NK-92 treated with Interleukin-12 subunit alpha and Interleukin-12 subunit beta, amount 100 ng/mL, for 24 hours (cell line): ENCODE measurements at regions not wholly inside any gene's neighbourhood (a gene's known extent, or its start where the extent isn't known, plus 50 kb on each side); places are given as distances from the start of the nearest gene placed in this dataset.
"Not testable (repeated sequence)": the region's sequence is repeated elsewhere in the genome, so short reads cannot be mapped to it uniquely, and the experiment has no call there.

Experiments
- DNase-seq: peaks from one replicate; lab custom pipeline; 2025; lab: John Stamatoyannopoulos, UW

DNA sequence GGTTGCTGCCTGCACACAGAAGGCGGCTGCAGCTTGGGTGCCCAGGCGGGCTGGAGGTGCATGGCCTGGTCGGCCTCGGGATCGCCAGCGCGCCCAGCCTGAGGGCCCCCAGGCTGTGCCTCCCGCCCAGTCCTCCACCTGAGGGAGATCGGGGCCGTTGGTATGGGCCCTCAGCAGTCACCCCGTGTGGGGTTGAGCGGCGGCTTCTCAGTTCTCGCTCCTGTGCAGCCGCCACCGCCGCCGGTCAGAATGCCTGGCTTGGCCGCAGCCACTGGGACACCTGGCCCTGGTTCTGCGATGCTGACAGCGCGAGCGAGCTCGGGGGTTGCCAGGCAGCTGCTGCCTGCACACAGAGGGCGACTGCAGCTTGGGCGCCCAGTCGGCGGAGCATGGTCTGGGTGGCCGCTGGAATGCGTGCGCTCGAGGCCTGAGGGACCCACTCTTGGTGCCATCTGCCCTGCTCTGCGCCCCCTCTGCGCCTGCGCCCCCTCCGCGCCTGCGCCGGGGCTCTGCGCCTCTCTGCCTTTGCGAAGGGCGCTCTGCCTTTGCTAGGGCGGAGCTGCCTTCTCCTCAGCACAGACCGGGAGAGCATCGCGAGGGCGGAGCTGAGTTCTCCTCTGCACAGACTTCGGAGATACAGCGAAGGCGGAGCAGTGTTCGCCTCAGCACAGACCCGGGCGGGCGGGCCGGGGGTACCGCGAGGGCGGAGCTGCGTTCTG lies 84.6 kb upstream of the ZNG1F start:
- DNase-seq: not testable (repeated sequence)

DNA sequence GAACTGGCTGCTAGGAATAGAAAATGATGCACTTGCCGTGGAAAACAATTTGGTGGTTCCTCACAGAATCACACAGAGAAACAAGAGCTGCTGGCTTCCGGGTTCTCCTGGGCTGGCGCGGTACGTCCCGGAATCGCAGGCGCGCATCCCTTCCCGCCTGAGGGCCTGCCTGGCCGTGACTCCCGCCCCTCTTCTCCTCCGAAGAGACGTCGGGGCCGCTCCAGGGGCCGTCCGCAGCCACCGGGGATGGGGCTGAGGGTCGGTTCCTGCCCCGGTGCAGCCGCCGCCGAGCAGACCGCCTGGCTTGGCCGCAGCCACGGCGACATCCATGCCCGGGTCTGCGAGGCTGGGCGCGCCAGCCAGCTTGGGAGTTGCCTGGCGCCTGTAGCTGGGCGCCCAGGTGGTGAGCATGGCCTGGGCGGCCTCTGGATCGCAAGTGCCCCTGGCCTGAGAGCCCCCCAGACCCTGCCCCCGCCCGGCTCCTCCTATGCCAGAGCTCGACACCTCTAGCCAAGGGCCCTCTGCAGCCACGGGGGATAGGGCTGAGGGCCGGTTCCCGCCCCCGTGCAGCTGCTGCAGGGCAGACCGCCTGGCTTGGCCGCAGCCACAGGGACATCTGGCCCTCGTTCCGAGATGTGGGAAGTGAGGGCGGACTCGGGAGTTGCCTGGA lies 83.9 kb upstream of the ZNG1F start:
- not testable (repeated sequence) for DNase-seq

DNA sequence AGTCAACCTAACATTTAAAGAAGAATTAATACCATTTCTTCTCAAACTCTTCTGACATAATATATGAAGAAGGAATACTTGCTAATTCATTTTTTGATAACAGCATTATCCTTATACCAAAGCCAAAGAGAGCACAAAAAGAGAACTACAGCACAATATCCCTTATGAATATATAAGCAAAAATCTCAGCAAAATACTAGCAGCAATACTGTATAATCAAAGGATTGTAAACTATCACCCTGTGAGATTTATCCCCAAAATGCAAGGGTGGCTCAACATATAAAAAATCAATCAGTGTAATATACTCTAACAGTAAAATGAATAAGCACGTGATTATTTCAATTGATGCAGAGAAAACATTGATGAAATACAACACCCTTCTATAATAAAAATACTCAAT lies 81.9 kb upstream of the ZNG1F start:
- not testable (repeated sequence) for DNase-seq

DNA sequence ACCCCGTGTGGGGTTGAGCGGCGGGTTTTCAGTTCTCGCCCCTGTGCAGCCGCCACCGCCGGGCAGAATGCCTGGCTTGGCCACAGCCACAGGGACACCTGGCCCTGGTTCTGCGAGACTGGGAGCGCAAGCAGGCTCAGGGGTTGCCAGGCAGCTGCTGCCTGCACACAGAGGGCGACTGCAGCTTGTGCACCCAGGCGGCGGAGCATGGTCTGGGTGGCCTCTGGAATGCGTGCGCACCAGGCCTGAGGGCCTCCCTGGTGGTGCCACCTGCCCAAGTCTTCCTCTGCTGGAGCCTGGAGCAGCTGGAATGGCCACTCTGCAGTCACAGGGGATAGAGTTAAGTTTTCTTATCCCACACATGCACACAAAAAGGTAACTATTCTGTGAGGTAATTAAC lies 80.4 kb upstream of the ZNG1F start:
- DNase-seq: not testable (repeated sequence)

DNA sequence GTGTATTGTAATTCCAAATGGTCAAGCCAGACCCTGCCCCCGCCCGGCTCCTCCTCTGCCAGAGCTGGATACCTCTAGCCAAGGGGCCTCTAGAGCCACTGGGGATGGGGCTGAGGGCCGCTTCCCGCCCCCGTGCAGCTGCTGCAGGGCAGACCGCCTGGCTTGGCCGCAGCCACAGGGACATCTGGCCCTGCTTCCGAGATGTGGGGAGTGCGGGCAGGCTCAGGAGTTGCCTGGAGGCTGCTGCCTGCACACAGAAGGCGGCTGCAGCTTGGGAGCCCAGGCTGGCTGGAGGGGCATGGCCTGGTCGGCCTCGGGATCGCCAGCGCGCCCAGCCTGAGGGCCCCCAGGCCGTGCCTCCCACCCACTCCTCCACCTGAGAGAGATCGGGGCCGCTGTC lies 79.9 kb upstream of the ZNG1F start:
- not testable (repeated sequence) for DNase-seq

DNA sequence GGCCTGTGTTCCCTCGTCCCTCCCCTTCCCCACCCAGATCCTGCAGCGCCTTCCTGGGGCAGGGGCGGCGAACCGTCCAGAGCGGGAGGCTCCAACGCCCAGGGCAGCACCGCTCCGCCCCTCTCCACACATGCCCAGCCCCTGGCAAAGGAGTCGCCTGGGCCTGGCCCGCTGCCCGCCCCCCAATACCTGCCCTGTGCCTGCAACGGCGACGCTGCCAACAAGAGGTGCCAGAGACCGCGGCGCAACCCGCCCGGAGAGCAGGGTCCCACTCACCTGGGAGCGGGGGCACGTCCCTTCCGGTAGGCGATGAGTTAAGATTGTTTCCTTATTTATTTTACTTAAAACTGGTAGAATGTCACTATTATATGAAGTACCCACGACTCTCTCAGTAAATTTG lies 77.5 kb upstream of the ZNG1F start:
- DNase-seq: not testable (repeated sequence)

DNA sequence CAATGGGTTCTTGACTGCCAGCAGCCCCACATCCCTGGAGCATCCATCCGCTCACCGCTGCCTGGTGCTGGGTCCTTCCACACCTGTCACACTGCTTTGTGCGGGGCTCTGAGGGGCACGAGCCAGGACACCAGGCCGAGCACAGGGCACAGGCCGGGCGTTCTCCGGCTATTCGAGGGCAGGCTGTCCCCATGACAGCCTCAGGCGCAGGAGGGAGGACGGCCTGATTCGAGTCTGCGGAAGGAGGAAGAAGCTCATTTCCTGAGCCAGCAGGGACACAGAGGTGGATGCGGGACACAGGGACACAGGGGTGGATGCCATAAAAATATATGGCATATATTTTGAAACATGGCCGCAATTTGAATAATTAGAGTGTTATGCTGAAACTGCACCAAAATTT lies 76.9 kb upstream of the ZNG1F start:
- DNase-seq: not testable (repeated sequence)

DNA sequence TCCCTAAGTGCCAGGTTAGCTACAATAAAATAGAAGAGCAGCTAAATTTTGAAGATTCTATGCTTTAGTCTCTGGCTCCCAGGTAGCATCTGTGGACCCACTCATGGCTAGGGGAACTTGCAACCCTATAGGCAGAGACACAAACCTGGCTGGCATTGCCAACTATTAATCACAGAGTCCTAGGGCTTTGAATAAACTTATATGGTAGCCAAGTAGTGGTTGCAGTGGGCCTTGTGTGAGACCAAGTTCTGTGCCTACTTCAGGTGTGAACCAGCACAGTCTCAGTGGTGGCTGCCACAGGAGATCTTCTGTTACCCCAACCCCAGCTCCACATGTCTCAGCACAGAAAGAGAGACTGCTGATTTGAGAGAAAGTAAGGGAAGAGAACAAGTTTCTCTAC lies 62.9 kb upstream of the ZNG1F start:
- DNase-seq: not testable (repeated sequence)

DNA sequence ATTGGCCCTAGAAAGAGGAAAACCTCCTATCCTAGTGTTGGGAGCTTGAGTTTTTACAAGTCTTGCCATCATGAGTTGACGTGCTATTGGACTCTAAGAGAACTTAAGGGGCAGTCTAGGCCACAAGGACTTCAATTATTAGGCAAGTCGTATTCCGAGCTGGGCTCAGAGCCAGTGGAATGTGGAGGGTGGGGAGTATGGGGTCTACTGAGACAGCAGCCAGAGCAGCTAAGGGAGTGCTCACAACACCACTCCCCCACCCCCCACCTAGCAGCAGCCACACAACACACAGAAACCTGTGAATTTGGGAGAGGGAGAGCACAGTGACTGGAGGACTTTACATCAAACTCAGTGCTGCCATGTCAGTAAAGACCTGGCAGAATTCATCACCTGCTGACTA lies 62.0 kb upstream of the ZNG1F start:
- not testable (repeated sequence) for DNase-seq

DNA sequence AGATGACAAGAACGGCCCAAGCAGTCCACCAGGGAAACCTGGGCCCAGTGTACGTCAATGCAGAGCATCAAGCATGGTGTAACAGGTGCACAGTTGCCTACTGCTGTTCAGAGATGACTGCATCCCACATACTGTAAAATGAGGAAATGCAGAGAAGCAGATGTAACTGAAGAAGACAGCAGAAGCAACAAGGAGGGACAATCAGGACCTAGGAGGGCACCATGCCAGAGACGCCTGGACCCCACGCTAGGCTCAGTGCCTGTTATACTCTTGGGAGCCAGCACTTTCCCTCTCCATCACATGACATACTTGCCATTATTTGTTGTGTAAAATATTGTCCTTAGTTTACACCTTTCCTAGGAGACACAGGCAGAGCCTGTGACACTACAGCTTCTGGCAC lies 57.6 kb upstream of the ZNG1F start:
- DNase-seq: not testable (repeated sequence)
